GM18909 (cell line): ENCODE measurements at regions not wholly inside any gene's neighbourhood (a gene's known extent, or its start where the extent isn't known, plus 50 kb on each side); places are given as distances from the start of the nearest gene placed in this dataset.

ENCODE experiments used
- ATAC-seq: cut with Tn5 transposase; IDR thresholded peaks from one replicate; pipeline ENCODE4 v1.9.1; 2021; ENCODE audit warnings: mild to moderate bottlenecking; ENCODE audit not compliant: unreplicated experiment, poor library complexity

- no peak for ATAC-seq
Measured at GRCh38 chr5:35436400-35437057, 181.1 kb upstream of the SPEF2 start.

- ATAC-seq: no peak
Measured at GRCh38 chr5:35430381-35431162, 187.1 kb upstream of the SPEF2 start.

GRCh38 chr5:35420200-35420599, 189.9 kb upstream of the PRLR start:
- ATAC-seq: no peak

- no peak for ATAC-seq
Measured at GRCh38 chr5:35417040-35417439, 186.8 kb upstream of the PRLR start.

GRCh38 chr5:35416217-35416988, 186.1 kb upstream of the PRLR start:
- no peak for ATAC-seq

GRCh38 chr5:35415309-35415708, 185.0 kb upstream of the PRLR start:
- no peak for ATAC-seq

- no peak for ATAC-seq
Measured at GRCh38 chr5:35409361-35409760, 179.1 kb upstream of the PRLR start.

- ATAC-seq: no peak
Measured at GRCh38 chr5:35408146-35408545, 177.9 kb upstream of the PRLR start.

GRCh38 chr5:35407697-35408096, 177.4 kb upstream of the PRLR start:
- no peak for ATAC-seq

- ATAC-seq: no peak
Measured at GRCh38 chr5:35405938-35406337, 175.7 kb upstream of the PRLR start.

- no peak for ATAC-seq
Measured at GRCh38 chr5:35404701-35405100, 174.4 kb upstream of the PRLR start.

GRCh38 chr5:35393901-35394300, 163.6 kb upstream of the PRLR start:
- ATAC-seq: no peak

- ATAC-seq: no peak
Measured at GRCh38 chr5:35384658-35385057, 154.4 kb upstream of the PRLR start.

- ATAC-seq: no peak
Measured at GRCh38 chr5:35383041-35383440, 152.8 kb upstream of the PRLR start.

GRCh38 chr5:35377653-35378052, 147.4 kb upstream of the PRLR start:
- ATAC-seq: no peak

GRCh38 chr5:35374584-35374983, 144.3 kb upstream of the PRLR start:
- ATAC-seq: no peak

GRCh38 chr5:35373249-35373648, 143.0 kb upstream of the PRLR start:
- no peak for ATAC-seq

- no peak for ATAC-seq
Measured at GRCh38 chr5:35372482-35372881, 142.2 kb upstream of the PRLR start.

GRCh38 chr5:35371951-35372426, 141.7 kb upstream of the PRLR start:
- ATAC-seq: no peak

GRCh38 chr5:35370871-35371270, 140.6 kb upstream of the PRLR start:
- ATAC-seq: no peak
